ENCODE measurements at regions not wholly inside any gene's neighbourhood (a gene's known extent, or its start where the extent isn't known, plus 50 kb on each side); places are given as distances from the start of the nearest gene placed in this dataset.
"Not testable (repeated sequence)": the region's sequence is repeated elsewhere in the genome, so short reads cannot be mapped to it uniquely, and the experiment has no call there.

DNA sequence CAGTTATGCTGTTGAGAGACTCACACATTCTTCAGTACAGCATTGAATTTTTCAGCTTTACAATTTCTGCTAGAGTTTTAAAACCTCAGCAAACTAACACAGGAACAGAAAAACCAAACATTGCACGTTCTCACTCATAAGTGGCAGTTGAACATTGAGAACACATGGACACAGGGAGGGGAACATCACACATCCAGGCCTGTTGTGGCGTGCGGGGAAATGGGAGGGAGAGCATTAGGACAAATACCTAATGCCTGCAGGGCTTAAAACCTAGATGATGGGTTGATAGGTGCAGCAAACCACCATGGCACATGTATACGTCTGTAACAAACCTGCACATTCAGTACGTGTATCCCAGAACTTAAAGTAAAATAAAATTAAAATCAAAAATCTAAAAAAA, 270.1 kb upstream of the MME start:
- DNase-seq: not testable (repeated sequence)

- DNase-seq: no peak
Measured at GRCh38 chr3:154801729-154802128, 278.4 kb upstream of the MME start.

DNA sequence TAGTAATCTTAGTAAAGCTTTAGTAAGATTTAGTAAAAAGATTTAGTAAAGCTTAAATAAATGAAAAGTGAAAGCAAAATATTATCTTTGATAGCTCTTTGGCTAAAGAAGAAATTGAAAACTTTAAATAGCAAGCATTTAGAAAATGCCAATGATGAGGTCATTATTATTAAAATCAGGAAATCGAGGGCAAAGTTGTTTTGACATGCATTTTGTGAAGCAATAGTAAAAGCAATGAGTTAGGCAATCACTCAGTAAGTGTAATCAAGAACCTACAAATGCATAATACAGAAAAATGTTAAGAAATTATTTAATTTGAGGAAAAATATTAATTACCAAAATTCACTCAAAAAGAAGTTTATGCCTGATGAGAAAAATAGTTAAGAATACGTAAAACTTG, 280.3 kb upstream of the MME start:
- DNase-seq: peak; percentile 90

- DNase-seq: peak; percentile 97
Measured at GRCh38 chr3:154795582-154795981, 284.5 kb upstream of the MME start.

DNA sequence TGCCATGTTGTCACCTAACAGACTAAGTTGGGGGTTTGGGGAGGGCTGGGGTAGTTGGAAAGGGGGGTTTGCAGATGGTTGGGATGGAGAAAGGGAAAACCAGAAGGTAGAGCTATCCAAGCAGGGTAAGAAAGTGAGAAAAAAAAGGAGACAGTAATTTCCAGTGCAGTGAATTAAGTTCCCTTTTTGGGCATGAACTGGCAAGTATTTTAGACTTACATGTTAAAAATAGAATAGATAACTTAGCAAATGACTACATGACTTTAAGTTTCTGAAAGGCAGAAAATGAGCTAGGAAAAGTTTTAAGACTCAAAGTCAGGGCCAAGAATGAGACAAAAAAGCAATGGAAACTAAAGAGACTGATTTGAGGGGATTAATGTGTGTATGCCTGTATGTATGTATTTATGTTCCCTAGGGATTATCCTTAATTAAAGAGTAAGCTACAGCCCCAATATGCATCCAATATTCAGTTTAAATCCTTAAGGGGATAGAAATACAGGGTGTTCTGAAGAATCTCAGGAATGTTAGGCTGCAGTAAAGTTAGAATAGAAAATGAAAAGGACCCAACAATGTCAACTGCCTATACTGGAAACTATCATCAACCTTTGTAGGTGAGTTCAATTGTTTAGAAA, 285.2 kb upstream of the MME start:
- peak; percentile 49 for DNase-seq

- peak; percentile 60 for DNase-seq
Measured at GRCh38 chr3:154794391-154794790, 285.7 kb upstream of the MME start.

DNA sequence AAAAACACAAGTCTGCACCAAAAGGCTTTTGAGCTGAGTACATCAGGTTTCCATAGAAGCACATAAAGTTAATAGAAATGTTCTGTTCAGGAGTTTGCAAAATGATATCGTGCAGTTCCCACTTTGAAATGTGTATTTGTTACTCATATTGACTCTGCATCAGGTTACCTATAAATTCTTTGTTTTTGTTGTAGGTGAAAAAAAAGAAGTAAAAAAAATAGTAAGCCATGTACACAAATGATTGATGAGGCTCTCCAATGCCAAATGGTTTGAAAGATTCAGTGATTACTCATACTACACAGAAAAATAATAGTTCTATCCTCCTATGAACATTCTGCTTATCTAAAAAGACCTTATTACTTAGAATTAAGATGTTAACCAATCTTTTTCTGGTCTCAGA, 287.3 kb upstream of the MME start:
- DNase-seq: no peak

DNA sequence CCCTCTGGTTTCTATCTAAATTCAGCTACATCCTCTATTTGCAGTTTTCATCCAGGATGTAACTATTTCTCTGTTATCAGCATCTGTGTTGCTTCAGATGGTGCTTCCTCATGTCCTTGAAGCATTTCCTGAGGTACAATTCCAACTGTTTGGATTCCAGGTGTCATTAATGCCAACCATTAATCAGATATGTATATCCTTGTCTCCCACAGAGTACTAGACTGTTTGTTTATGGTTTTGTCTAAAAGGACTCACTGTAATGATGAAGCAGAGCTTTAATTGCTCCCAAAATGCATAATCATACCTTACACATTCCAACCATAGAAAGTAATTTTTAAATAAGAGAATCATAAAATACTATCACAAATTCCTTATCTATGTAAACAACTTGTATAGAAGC, 288.5 kb upstream of the MME start:
- no peak for DNase-seq

- peak; percentile 72 for DNase-seq
Measured at GRCh38 chr3:154786724-154787123, 293.4 kb upstream of the MME start.

GRCh38 chr3:154783521-154783931, 296.6 kb upstream of the MME start:
- DNase-seq: peak; percentile 88

DNA sequence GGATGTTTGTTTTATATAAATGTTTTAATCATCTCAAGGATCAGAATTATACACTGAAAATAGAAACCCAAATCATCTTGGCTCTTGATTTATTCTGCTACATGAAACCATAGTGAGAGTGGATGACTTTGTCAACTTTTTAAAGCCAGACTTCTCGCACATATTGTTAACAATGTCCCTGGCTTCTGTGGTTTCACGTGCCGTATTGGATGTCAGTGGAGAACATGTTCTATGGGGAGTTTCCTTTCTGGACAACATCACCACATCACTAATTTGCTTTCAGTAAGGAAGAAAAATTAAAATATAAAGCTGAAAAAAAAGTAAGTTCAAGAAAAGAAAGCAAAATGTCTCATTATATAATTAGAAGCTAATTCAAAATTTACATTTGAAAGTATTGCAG, 297.1 kb upstream of the MME start:
- no peak for DNase-seq

DNA sequence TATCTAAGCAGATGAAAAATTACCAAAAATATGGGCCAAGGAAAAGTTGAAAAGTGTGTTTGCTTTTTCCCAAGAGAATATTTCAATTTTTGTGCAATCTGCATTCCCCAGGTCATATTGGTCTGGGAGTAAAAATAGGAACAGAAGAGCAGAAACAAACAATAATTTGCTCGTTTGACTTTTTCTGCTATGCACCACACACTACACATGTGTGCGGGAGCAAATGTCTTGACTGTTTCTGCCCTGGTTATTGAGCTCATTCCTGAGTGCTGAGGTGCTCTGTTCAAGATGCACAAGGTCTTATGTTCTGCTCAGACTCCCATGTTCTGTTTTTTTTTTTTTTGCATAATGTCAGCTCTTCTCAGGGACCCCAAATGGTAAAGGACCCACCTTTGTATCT, 298.0 kb upstream of the MME start:
- no peak for DNase-seq

GRCh38 chr3:154781595-154781994, 298.5 kb upstream of the MME start:
- DNase-seq: no peak

GRCh38 chr3:154780263-154780662, 299.9 kb upstream of the MME start:
- no peak for DNase-seq

DNA sequence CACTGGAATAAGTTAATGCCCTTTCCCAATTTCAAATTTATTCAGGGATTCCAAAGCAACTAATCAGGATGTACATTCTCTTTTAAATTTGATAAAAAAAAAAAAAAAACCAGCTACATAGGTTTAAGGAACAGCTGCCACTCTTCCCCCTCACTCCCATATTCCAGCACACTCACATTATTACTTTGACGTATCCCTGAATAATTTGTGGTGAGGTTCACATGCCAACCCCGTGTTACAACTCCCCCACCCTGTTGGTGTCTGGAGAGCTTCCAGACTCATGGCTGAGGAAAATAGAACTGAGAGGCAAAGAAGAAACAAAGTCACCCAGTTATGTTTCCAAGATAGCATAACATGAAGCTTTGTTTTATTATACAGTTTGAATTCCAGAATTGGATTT, 300.5 kb upstream of the MME start:
- no peak for DNase-seq

DNA sequence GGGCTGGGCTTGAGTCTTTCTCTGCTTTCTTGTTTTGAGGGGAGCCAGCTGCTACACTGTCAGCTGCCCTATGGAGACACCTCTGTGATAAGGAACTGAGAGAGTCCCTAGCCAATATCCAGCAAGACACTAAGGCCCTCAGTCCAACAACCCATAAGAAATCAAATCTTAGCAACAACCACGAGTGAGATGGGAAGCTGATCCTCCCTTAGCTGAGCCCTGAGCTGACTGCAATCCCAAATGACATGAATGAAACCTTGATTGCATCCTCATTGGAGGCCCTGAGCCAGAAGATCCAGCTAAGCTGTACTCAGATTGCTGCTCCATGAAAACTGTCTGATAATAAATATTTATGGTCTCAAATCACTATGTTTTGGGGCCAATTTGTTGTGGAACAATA, 302.1 kb upstream of the MME start:
- no peak for DNase-seq

DNA sequence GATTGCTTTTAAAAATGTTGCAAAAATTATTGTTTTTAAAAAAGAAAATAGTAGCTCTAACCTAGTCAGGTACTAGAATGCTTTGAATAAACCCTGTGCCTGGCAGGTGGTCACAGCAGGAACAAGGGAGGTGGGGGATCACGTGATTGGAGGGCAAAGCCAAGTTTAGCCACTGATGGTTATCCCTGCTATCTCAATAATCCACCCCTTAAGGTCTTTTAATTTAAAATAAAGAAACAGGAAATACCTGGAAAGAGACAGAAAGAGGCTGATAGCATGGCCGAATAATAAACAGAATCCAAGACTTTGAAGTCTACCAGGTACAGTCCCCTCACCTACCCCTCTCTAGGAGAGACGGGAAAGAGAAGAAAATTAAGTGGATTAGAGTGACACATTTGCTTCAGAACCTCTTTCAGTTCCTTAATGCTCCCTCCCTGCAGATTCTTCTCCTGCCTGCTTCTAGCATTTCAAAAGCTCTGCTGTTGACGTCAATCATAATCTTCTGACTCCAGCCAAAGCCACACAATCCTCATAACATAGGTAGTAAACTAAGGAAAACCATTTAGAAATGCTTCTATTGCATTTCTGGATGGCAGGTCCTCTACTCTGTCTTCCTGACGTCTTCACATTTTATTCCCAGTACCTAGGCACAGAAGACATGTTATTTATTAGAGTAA, 303.4 kb upstream of the MME start:
- peak; percentile 60 for DNase-seq

DNA sequence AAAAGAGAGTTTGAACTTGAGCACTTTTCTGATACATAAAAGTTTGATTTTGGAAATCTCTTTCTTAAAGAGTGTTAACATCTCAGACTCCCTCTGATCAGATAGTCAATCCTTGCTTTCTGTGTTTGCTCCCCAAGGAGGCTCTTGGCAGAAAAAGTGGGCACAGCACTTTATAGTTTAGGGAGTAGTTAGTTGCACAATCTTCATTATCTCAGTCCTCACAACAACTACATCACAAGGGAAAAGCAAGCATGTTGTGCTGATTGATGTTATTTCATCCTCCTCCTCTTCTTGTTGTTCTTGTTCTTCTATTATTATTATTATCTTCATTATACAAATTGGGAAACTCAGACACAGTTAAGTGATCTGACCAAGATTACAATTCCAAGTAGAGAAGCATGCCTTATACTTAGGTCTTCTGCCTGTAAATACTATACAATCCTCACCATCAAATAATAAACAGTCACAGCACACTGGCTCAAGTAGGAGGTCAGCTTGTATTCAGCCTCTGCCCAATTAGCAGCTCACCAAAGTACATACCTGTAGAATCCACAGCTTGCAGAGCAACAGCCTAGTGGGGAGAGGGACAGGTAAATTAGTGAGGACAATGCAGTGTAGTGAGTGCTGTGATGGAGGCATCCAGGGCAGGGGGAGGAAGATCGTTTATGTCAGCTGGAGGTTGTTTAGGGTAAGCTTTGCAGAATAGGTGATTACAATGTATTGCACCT, 304.1 kb upstream of the MME start:
- DNase-seq: no peak

- peak; percentile 35 for DNase-seq
Measured at GRCh38 chr3:154766765-154767503, 313.2 kb upstream of the MME start.

GRCh38 chr3:154764856-154765640, 315.1 kb upstream of the MME start:
- peak; percentile 57 for DNase-seq

- DNase-seq: peak; percentile 74
Measured at GRCh38 chr3:154762486-154762885, 317.6 kb upstream of the MME start.

DNA sequence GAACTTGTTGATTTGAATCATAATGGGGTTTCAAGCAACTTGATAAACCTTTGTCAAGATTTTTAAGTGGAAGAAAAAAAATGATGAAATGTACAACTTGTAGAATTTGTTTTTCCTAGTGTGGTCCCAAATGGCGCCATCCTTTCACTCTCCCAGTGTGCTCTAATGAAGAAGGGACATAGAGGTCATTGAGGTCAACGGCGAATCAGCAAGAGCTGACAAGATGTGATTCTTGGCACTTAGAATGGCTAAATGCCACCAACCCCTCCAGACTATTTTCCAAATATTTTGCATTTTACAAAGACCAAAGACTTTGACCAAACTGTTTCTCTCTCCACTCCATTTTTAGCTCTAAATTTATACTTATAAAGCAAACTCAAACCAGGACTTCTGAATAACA, 320.2 kb upstream of the MME start:
- no peak for DNase-seq

All from inflammatory macrophage treated with lipopolysaccharide for 4 hours (primary cell).